ENCODE measurements at regions not wholly inside any gene's neighbourhood (a gene's known extent, or its start where the extent isn't known, plus 50 kb on each side); places are given as distances from the start of the nearest gene placed in this dataset.
"Not testable (repeated sequence)": the region's sequence is repeated elsewhere in the genome, so short reads cannot be mapped to it uniquely, and the experiment has no call there.

DNA sequence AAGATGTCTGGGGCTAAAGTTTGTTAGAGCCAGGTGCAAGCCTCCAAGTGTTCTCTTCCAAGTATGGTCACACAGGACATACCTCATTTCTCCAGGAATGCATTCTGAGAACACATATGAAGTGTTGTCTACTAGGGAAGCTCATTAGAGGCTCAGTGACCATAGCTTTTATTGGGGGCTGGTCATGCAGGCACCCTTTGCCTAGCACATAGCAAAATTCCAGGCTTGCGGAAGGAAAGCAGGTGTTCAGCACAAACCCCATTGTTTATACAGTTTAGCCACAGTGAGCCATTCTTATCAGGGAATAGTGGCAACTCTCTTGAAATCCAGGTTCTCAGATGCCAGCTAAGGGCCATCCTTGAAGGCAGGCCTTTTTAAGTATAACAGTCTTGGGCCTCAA is 112.1 kb upstream of the XIST start:
- in situ Hi-C loops (cut with MboI; ENCODE audit: low sequenced_read_pairs, unreplicated experiment) = no loop called here
- TF ChIP-seq, protein P1, sequence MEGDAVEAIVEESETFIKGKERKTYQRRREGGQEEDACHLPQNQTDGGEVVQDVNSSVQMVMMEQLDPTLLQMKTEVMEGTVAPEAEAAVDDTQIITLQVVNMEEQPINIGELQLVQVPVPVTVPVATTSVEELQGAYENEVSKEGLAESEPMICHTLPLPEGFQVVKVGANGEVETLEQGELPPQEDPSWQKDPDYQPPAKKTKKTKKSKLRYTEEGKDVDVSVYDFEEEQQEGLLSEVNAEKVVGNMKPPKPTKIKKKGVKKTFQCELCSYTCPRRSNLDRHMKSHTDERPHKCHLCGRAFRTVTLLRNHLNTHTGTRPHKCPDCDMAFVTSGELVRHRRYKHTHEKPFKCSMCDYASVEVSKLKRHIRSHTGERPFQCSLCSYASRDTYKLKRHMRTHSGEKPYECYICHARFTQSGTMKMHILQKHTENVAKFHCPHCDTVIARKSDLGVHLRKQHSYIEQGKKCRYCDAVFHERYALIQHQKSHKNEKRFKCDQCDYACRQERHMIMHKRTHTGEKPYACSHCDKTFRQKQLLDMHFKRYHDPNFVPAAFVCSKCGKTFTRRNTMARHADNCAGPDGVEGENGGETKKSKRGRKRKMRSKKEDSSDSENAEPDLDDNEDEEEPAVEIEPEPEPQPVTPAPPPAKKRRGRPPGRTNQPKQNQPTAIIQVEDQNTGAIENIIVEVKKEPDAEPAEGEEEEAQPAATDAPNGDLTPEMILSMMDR (IDR thresholded peaks at IDR 0.05; ENCODE audit: borderline replicate concordance, control extremely low read depth, extremely low read depth, insufficient read depth, missing control alignments) = no peak
- no peak for DNase-seq (ENCODE audit: low spot score)

DNA sequence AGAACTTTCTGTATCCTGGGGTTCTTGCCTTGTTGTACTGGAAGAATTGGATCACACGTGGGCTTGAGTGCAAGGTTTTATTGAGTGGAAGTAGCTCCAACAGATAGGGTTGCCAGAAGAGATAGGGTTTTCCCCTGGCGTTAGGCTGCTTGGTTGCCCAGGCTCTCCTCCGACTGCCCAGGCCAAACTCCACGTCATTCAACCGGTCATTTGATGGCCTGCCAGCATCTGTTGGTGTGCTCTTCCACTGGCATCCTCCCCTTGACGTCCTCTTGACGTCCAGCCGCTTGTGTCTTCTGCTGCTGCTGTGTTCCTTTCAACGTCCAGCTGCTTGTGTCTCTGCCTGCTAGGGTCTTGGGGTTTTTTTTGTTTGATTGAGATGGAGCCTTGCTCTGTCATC is 111.2 kb upstream of the XIST start:
- no peak for DNase-seq (ENCODE audit: low spot score)
- in situ Hi-C loops (cut with MboI; ENCODE audit: low sequenced_read_pairs, unreplicated experiment) = no loop called here
- TF ChIP-seq, protein P1 (IDR thresholded peaks at IDR 0.05; ENCODE audit: borderline replicate concordance, control extremely low read depth, extremely low read depth, insufficient read depth, missing control alignments) = no peak

DNA sequence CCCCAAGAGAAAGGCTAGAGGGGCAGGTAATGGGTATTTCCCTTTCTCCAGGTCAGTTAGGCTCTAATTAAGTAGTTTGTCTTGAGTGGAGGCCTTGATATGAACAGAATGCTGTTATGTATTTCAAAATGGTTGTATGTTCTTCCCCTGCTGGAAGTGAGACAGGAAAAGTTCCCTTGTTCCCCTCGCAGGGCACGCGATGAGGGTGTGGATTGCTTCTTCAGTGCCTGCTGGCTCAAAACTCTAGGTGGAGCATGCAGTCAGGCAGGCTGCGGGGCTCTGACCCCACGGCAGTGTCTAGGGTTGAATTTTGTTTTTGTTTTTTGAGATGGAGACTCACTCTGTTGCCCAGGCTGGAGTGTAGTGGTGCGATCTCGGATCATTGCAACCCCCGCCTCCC is 110.4 kb upstream of the XIST start:
- no peak for DNase-seq (ENCODE audit: low spot score)

DNA sequence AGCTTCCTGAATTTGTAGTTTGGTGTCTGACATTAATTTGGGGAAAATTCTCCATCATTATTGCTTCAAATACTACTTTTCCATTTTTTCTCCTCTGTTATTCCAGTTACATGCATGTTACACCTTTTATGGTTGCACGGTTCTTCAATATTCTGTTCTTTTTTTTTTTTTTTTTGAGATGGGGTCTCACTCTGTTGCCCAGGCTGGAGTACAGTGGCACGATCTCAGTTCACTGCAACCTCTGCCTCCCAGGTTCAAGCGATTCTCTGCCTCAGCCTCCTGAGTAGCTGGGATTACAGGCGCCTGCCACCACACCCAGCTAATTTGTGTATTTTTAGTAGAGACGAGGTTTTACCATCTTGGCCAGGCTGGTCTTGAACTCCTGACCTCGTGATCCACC is 109.4 kb upstream of the XIST start:
- DNase-seq (ENCODE audit: low spot score); in situ Hi-C loops (cut with MboI; ENCODE audit: low sequenced_read_pairs, unreplicated experiment): not testable (repeated sequence)

More for the DNA sequence above, 110.4 kb upstream of the XIST start:
- TF ChIP-seq, protein P1 (IDR thresholded peaks at IDR 0.05; ENCODE audit: borderline replicate concordance, control extremely low read depth, extremely low read depth, insufficient read depth, missing control alignments) = no peak
- in situ Hi-C loops (cut with MboI; ENCODE audit: low sequenced_read_pairs, unreplicated experiment) = no loop called here

DNA sequence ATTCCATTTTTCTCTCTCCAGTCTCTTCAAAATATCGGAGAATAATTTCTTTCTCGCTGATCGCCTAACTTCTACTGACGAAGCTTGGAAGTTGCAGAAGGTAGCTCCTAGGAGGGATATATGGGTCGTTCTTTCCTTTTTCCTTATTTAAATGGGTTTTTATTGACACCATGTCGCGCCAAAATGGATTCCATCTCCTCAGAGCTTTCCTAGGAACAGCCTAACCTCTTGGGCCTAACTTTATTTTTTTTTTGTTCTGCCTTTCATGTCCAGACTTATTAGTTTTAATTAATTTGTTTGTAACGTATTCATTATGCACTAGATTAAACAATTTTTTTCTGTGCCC is 92.0 kb upstream of the XIST start:
- in situ Hi-C loops (cut with MboI; ENCODE audit: low sequenced_read_pairs, unreplicated experiment) = loop anchor here (25.0 kb wide), 1 partner anchor 107 kb away; no protein-coding TSS in a partner anchor
- no peak for DNase-seq (ENCODE audit: low spot score)
- TF ChIP-seq, protein P1 (IDR thresholded peaks at IDR 0.05; ENCODE audit: borderline replicate concordance, control extremely low read depth, extremely low read depth, insufficient read depth, missing control alignments) = no peak

DNA sequence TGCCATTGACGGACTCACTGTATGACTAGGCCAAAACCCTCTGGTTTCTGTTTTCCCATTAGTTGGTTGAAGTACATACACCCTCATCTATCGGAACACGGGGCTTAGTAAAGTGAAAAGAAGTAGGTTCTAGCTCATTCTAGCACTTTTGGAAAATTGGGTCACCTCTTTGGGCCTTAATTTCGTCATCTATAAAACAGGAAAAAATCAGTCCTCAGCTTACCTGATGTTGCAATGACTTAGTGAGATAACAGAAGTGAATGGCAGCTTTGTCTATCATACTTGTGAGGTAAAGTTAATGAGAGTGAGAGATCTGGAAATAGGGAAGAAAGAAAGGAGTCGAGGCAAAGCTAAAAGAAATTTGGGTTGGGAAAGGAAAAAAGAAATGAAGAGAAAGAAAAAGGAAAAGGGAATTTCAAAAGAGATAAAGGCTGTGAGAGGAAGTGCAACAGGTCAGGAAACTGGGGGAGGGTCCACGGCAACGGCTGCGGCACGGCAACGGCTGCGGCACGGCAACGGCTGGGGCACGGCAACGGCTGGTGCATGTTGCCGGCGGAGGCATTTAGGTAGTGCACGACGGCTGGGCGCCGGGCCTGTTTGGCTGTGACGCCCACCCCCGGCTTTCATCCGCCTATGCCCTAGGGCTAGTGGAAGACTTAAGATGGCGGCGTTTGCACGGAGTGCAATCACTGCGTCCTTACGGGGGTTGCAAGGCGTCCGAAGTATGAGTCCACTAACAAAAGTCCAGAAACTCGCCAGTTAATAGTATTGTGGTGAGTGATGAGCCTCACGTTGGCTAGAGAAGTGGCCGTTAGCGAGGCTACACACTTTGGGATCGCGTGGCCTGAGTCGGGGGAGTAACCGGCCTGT is 91.4 kb upstream of the XIST start:
- in situ Hi-C loops (cut with MboI; ENCODE audit: low sequenced_read_pairs, unreplicated experiment) = loop anchor here (25.0 kb wide), 1 partner anchor 107 kb away; no protein-coding TSS in a partner anchor
- TF ChIP-seq, protein P1 (IDR thresholded peaks at IDR 0.05; ENCODE audit: borderline replicate concordance, control extremely low read depth, extremely low read depth, insufficient read depth, missing control alignments) = no peak
- DNase-seq (ENCODE audit: low spot score) = peak; percentile 87

DNA sequence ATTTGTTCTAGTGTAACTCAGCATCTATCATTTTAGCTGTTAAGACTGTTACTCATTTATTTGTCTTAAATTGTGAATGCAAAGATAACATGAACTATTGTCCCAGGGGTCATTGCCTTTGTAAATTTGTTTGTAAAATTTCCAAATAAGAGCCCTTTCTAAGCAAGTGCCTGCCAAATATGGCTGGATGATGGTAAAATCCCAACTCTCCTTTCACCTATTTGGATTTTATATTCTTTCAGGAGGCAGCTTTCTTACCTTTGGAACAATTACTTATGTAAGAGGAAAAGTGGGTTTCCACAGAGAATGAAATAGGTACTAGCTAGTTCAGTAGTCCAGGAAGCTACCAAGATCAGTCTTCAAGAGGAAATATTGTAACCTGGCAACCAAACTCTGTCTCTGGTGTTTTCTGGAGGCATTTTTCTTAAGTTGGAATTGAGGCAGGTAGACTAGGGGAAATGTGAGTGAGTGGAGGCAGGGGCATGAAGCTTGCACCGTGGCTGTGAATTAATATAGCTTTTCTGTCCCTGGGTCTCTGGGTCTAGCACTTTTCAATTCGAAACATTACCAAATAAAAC is 88.5 kb upstream of the XIST start:
- TF ChIP-seq, protein P1 (IDR thresholded peaks at IDR 0.05; ENCODE audit: borderline replicate concordance, control extremely low read depth, extremely low read depth, insufficient read depth, missing control alignments) = no peak
- in situ Hi-C loops (cut with MboI; ENCODE audit: low sequenced_read_pairs, unreplicated experiment) = loop anchor here (25.0 kb wide), 1 partner anchor 104 kb away; no protein-coding TSS in a partner anchor
- DNase-seq (ENCODE audit: low spot score) = no peak

DNA sequence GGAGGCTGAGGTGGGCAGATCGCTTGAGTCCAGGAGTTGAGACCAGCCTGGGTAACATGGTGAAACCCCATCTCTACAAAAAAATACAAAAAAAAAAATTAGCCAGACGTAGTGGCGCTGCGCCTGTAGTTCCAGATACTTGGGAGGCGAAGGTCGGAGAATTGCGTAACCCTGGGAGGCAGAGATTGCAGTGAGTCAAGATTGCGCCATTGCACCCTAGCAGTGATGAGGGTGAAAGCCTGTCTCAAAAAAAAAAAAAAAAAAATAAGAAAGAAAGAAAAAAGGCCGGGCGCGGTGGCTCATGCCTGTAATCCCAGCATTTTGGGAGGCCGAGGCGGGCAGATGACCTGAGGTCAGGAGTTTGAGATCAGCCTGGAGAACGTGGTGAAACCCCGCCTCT is 85.3 kb upstream of the XIST start:
- in situ Hi-C loops (cut with MboI; ENCODE audit: low sequenced_read_pairs, unreplicated experiment) = loop anchor here (25.0 kb wide), 1 partner anchor 101 kb away; no protein-coding TSS in a partner anchor

More for the DNA sequence above, 85.3 kb upstream of the XIST start:
- DNase-seq (ENCODE audit: low spot score) = not testable (repeated sequence)

All from GM13976 (cell line).